ENCODE measurements at regions not wholly inside any gene's neighbourhood (a gene's known extent, or its start where the extent isn't known, plus 50 kb on each side); places are given as distances from the start of the nearest gene placed in this dataset.
"Not testable (repeated sequence)": the region's sequence is repeated elsewhere in the genome, so short reads cannot be mapped to it uniquely, and the experiment has no call there.

DNA sequence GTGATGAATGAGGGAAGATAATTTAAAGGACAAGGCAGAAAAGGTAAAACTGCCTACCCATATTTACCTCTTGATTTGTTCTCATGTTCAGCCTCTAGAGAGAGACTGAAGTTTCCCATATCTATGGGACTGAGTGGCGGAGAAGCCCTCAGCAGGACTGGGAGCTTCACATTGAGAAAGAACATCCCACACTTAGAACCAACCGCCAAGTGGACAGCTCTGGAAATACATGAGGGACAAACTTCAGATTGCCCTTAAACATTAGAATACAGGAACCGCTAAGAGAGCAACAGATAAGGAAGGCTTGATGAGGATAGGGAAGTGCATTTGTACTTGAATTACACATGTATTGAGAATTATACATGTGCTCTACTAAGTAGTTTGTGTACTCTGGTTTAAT lies 316.0 kb upstream of the MIR17HG start:
- no peak for DNase-seq

DNA sequence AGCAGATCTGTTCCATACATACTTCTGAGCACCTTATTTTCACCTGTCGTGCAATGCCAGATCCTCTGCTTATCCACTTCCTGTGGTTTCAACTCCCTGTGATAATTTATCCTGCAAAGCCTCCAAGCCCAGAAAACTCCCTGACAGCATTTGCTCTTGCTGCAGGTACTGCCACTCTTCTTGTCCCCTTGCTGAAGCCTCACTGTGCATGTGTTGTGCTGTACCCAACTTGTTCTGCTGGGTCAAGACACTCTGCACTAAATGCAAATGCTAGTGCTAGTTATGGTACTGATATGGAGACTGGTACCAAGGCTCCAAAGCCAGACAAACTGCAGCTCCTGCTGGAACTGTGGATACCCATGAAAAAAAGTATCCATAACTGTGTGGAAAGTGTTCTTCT lies 315.4 kb upstream of the MIR17HG start:
- no peak for DNase-seq

DNA sequence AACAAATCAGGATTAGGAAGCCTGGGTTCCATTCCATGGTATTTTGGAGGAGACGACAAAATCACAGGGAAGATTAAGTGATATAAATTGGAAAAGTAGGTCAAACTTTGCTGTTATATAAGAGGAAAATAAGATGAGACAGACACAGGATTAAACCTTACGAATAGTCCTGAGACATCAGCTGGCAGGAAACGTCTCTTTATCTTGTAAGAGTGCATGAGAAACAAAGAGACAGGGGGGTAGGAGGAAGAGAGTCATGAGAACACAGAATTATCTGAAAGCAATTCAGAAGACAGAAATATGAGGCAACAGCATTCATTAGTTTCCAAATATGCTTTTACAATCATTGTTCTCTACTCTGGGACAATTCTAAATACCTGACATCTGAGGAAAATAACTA lies 310.6 kb upstream of the MIR17HG start:
- no peak for DNase-seq

DNA sequence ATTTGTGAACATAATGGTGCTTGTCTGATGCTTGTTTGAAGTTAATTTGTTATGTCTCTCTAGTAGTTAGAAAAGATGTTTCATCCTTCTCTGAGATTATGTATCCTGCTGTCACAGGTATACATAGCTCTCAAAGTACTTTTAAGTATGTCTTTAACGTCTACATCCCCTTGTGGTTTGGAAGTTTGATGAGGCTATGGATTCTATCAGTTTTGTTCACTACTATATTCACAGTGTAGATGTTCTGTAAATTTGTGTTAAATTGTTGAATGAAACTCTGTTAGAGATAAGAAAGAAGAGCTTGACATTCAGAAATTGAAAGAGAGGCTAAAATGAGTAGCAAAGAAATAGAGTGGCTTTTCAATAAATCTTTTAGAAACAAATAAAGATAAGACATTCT lies 304.6 kb upstream of the MIR17HG start:
- no peak for DNase-seq

DNA sequence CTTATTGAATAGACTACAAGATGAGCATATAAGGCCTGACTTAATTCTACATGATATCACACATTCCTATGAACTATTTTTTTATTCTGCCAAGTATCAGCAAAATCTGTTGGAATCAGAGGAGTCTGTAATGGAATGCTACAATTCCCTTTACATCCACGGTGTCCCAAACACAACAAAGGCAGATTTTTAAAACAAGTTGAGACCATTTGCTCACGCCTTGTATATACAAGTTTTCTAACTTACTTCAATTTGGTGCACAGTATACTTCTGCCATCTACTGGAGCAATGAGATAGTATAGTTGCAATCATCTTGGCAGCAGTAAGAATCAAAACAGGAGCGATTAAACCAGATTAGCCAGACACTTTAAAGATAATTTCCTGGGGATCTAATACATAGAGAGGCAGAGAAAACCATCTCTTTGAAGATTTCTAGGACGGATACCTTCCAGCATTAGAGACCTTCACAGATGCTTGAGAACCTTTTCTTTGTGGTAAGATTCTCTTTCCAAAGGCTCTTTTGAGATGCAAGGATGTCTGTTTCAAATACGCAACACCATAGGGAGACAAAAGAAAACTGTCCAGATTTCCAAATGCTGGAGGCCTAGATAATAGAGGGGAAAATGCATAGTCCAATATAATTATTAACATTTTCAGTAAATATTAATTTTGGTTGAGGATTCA lies 302.0 kb upstream of the MIR17HG start:
- no peak for DNase-seq

DNA sequence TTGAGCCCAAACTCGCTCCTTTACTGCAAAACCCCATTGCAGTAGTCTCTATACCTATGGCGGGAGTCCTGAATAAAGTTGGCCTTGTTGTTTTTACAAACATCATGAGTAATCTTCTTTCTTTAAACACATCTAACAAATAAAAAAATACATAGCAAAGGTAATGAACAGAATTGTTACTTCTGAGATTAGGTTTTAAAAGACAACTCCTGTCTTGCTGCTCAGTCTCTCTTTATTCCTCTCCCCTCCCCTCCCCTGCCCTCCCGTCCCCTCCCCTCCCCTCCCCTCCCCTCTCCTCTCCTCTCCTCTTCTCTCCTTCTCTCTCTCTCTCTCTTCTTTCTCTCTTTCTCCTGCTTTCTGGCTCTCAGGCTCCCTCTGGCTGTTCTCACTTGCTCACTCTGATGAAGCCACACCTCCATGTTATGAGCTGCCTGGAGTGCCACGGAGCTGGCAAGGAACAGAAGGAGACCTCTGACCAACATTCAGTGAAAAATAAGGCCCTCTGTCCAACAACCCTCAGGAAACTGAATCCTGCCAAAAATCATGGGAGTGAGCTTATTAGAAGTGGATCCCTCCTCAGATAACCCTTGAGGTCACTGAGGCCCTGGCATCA lies 300.7 kb upstream of the MIR17HG start:
- no peak for DNase-seq

DNA sequence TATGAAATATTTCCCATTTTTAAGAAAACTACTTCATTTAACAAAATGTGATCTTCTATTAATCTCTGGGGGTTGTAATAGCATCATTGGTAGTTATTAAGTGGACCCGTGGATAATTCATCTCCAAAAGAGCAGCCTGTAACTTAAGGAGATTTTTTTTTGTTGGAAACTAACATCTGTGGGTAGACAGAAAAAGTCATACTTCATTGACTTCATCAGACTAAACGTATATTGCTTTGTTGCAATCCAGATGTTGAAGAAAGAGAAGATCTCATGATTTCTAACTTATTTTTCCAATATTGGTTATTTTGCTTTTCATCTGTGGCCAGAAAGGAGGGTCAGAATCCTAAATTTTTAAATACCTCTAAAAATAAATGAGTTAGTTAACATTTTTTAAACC lies 296.5 kb upstream of the MIR17HG start:
- no peak for DNase-seq

DNA sequence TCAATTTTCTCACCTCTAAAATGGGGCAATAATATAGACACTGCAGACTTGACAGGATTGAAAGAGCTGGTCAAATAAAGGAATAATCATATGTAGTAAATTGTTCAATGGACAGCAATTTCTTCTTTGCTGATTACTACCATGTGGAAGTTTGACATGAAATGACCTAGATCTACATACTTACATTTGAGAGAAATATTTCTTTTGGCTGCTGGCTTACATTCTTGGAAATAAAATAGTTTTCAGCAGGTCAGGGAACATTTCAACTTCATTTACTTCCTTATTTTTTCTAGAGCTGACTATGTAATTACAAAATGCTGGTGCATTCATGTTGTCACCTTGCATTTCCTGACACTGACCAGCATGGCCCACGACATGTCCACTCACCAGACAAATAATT lies 294.6 kb upstream of the MIR17HG start:
- no peak for DNase-seq

DNA sequence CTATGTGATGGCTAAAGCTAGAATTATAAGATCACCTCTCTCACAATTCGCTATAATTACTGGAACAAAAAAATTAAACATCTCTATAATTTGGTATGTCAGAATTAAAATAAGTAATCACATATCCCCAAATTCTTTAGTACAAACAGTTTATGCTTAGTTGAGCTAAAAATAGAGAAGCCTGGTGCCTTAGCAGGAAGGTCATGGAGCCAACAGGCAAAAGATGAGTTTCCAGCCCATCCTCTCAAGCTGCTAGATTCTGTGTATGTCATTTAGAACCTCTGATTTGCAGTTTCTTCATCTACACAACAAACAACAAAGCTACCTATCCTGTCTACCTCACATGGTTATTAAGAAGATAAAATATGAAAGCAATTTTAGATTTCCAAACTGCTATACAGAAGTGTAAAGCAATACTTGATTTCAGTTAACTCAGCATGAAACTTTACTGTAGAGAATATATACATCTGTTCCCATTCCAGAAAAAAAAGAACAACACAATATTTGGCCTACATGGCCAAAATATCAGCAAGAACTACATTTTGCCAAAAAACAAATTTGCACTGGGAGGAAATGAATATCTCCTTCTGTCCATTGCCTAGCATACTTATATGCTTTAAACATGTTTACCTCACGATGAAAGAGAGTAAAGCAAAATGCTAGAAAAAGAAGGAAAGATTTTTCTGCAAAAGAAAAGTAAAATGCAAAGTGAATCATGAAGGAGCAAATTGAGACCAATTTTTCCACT lies 294.0 kb upstream of the MIR17HG start:
- DNase-seq: no peak

DNA sequence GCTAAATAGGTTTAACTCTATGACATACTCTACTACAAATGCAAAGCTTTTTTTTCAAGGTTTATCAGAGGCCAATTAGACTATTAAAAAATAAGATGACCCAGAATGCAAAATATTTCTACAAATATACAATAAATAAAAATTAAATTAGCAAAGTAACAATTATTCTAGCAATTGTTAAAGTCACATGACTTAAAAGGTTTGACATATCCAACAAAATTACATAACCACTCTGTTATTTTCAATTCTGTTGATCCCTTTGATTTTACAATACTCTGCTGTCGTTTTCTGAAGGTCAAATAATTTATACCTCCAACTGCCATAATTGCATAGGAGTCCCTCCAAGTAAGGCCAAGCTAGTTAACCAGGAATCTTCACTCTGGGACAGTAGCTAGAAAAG lies 292.6 kb upstream of the MIR17HG start:
- no peak for DNase-seq

DNA sequence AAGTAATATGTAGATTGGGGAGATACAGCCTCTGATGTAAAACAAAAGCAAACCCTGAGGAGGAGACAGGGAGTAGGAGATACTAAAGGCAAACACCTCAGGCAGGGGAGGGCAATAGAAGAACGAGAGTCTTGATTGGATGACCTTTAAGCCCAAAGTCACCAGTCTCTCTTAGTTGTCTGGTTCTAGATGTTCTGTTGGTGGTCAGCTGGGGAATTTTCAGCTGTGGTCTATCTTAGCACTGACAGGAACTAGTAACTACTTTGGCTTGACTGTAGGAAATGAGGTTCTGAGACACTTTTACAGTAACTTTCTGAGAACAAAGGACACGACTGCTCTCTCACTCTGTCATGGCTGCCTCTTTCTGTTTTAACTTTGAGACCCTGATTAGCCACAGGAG lies 290.7 kb upstream of the MIR17HG start:
- DNase-seq: no peak

DNA sequence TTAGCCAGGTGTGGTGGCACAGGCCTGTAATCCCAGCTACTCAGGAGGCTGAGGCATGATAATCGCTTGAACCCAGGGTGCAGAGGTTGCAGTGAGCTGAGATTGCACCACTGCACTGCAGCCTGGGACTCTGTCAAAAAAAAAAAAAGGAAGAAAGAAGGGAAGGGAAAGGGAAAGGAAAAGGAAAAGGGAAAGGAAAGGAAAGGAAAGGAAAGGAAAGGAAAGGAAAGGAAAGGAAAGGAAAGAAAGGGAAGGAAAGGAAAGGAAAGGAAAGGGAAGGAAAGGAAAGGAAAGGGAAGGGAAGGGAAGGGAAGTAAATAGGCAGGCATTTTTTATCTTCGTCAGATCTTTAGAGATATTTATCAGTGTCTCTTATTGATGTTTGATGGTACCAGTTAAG lies 290.0 kb upstream of the MIR17HG start:
- not testable (repeated sequence) for DNase-seq

DNA sequence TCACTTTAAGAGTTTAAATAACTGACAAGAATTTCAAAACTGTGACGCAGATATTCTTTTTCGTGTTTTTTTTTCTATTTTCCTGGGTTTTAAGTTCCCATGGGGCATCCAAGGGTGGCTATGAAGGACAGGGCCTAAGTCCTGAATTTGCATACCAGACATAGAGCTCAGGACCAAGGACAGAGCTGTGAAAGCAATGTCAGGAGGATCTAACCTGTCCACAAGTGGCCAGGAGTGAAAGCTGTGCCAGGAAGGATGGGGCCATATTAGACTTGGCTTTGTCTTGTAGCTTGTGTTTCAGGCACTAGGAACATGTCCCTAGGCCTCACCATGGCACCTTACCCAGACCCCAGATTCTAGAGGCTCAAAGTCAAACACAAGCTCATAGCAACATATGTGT lies 289.4 kb upstream of the MIR17HG start:
- DNase-seq: no peak

DNA sequence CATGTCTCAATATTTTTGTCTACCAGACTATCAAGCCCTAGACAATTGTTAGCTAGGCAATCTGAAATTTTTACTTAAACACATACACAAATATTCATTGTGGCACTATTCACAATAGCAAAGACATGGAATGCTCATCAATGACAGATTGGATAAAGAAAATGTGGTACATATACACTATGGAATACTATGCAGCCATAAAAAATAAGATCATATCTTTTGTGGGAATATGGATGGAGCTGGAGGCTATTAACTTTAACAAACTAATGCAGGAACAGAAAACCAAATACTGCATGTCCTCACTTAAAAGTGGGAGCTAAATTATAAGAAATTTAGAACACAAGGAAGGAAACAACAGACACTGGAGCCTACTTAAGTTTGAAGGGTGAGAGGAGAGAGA lies 288.6 kb upstream of the MIR17HG start:
- DNase-seq: no peak

DNA sequence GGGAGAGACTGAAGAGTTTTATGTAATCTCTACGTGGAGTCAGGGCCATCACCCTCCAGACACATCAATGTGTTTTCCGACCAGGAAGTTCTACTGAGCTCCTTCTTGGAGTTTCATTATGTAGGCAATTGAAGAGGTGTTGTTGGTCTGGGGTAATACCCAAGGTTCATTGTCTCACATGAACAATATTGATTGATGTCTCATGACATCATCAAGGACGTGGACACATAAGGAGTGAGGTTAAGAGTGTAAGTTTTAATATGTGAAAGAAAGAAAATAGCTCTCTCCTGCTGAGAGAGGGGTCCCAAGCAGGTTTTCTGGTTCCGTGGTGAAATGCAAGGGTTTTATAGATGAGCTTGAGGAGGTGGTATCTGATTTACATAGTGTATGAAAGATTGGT lies 280.7 kb upstream of the MIR17HG start:
- no peak for DNase-seq

DNA sequence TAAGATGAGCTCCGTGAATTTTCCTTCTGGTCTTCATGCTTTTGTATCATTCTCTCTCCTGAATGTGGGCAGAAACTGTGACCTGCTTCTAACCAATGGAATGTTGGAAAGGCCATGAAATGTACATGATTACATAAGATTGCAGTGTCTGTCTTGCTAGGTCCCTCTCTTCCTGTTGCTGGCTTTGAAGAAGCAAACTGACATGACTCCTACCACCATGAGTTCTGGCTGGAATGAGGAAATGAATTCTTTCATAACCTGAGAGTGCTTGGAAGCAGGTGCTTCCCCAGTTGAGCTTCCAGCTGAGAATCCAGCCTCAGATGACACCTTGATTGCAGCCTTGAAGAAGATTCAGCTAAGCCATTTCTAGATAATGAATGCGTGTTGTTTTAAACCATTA lies 275.0 kb upstream of the MIR17HG start:
- DNase-seq: no peak

DNA sequence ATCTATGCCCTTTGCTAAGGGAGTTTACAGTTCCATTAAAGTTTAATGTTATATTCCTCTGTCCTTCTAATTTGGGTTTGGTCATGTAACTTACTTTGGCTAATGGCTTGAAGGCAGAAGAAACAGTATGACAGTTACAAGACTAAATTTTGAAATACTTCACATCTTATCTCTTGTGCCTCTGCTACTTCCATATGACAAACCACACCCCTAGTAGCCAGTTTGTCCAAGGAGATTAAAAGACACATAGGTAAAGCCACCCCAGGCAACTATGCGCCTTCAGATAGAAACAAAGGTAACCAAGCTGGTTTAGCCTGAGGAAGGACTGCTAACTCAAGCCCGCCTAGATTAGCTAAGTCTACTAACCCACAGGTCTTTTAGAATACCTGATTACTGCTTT lies 273.4 kb upstream of the MIR17HG start:
- no peak for DNase-seq

DNA sequence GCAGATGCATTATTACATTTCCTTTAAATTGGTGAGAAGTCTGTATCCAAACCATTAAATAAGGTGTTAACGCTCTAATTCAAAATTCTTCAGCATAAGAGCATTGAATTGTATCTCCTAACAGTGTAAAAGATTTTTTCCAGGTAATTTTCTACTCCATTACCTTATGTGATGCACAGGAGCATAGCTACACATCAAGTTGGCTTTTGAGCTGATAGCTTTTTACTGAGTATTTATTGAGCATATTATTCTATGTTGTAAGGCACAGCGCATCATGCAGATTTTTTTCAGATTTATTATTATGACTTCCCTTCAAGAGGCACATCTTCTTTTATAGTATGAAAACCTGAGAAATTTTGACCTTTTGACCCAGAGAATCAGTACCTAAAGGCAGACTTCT lies 270.7 kb upstream of the MIR17HG start:
- DNase-seq: no peak

DNA sequence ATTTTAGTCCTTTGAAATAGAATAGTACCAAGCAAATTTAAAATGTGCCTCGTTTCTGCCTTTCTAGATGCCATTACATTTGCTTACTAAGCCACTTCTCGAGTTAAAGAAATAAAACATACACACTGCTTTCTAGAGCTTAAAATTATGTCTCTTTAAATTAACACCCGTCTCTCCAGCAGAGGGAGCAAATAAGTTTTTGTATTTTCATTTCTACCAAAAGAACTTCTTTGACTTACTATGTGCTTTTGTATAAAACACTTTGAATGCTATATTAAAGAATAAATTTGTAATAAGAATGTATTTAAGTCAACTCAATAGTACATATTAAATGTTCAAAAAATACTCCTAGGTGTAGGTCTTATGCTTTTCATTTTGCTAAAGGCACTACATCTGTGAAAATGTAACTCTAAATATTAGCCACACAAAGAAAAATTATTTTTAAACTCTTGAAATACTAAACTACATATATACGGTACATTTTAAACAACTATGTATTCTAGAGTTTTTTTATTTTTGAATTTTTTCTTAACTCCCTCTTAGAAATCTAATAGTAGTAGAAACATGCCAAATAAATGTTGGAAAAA lies 269.3 kb upstream of the MIR17HG start:
- no peak for DNase-seq

DNA sequence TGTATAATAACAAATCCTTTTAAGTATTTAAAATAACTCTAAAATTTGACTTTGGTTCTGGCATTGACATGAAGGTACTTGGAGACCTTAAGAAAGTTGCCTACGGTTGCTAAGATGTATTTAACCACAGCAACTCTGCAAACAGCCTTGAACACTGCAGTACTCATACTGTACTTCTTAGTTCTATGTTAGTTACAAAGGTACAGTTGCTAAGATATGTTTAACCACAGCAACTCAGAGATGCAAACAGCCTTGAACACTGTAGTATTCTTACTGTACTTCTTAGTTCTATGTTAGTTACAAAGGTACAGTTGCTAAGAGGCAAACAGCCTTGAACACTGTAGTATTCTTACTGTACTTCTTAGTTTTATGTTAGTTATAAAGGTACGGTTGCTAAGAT lies 268.3 kb upstream of the MIR17HG start:
- no peak for DNase-seq

DNA sequence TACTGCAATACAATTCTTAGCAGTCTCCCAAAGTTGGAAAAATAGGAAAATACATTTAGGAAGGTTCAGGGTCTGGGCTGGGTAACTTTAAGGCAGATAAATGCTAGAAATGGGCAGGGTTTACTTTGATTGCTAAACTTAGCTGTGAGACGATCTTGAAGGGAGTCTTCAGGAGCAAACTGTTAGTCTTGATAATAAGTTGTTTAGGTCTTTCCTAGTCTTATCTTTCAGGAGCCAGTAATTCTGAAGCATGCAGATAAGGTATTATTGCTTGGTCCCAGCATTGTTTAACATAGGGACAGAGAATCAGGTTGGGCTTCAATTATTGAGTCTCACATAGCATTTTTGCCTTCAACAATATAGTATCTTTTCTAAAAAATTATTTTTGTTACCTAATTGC lies 262.4 kb upstream of the MIR17HG start:
- DNase-seq: no peak

DNA sequence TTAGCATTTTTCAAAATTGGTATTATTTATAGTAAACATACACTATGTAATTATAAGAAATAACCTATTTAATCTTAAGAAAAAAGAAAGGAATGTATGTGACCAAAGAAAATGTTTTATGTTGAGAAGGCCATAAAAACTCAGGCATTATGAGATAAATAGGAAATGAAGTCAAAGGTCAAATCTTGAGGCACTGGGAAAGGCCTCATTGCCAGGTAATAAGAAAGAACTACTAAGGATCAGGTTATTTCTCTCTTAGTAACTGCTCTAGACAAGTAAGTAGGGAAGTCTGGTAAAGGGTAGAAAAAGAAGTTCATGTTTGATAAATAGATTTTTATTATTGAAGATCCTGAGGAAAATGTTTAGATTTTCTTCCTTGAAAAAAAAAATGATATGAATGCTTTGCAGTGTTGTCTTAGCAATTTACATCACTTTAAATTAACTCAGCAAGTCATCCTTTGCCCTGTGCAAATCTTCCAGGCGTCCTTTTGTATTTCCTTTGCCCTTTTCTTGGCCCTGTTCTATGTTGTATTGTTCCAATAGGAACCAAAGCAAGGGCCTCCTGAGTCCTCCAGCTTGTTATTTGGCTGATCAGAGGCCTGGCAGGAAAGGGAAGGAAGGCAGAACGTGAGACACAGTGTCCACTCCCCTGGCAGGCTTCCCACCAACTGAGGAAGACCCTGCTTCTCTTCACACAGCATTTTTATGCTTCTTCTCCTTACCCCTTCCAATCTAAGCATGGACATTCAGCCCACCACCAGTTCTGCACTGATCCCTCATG lies 260.4 kb upstream of the MIR17HG start:
- DNase-seq: no peak

DNA sequence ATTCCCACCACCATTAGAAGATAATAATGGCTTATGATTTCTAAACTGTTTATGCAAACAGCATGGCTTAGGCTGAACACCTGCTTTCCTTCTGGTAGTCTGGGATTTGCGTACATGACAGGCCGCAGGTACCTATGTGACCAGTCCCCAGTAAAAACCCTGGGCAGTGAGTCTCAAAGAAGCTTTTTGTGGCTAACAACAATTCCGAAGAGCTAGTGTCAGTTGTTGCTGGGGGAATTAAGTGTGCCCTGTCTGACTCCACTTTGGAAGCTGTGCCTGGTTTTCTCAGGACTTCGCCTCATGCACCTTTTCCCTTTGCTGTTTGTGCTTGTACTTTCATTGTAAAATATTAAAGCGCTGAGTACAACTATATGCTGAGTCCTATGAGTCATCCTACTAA lies 250.2 kb upstream of the MIR17HG start:
- DNase-seq: no peak

Measured in NCI-H1694 treated with DMSO at 0.1 percent for 48 hours (cell line).